GM21529 (cell line): ENCODE measurements at regions not wholly inside any gene's neighbourhood (a gene's known extent, or its start where the extent isn't known, plus 50 kb on each side); places are given as distances from the start of the nearest gene placed in this dataset.

Source experiments
- ATAC-seq: cut with Tn5 transposase; IDR thresholded peaks from one replicate; pipeline ENCODE4 v1.9.1; 2021; ENCODE audit not compliant: unreplicated experiment

GRCh38 chr2:2851806-2852777, 521.0 kb upstream of the MYT1L start:
- no peak for ATAC-seq

DNA sequence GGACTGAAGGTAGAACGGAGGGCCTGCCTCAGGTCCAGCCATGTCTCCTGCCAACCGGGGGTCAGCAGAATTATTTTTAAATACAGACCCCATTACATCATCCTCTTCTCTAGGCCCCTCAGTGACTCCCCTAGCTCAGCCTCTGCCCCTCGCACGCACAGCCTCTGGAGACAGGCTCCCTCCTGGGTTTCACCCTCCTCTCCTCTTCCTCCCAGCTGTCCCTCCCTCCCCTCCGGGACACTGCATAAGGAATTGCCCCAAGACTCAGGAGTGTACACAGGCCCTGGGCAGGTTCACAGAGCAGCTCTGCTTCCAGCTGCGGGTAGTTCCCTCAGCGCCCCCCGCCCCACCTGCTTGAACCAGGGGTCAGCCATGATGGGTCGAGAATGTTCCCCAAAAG, 520.2 kb upstream of the MYT1L start:
- ATAC-seq = no peak

GRCh38 chr2:2850859-2851258, 519.8 kb upstream of the MYT1L start:
- no peak for ATAC-seq

- ATAC-seq = no peak
These were observed 519.2 kb upstream of the MYT1L start for GRCh38 chr2:2850218-2850755.

- ATAC-seq = no peak
These were observed 518.6 kb upstream of the MYT1L start for GRCh38 chr2:2849464-2850217.

DNA sequence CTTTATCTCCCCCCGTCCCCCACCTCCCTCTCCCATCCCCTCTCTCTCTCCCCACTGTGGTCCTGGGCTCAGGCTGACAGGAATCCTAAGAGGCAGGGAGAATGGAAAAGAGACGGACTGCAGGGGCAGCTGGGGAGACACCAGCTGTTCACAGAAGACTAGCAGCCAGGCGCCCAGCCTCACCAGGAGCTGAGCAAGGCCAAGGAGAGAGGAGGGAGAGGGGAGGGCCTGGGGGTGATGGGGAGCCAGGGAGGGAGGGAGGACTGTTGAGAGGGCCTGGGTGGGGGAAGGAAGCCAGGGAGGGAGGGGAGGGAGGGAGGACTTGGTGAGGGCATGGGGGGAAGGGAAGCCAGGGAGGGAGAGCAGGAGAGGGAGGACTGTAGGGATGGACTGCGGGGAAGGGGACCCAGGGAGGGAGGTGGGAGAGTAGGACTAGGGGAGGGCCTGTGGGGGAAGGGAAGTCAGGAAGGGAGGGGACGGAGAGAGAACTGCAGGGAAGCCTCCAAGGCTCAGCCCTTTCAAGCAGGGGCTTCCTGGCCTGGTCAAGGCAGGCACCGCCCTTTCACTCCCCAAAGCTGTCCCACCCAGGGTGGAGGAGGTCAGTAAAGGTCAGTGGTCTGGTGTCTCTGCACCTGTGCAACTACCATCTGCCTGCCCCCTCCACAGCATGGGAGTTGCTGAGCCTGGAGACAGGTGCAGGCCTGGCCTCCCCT, 517.7 kb upstream of the MYT1L start:
- no peak for ATAC-seq

DNA sequence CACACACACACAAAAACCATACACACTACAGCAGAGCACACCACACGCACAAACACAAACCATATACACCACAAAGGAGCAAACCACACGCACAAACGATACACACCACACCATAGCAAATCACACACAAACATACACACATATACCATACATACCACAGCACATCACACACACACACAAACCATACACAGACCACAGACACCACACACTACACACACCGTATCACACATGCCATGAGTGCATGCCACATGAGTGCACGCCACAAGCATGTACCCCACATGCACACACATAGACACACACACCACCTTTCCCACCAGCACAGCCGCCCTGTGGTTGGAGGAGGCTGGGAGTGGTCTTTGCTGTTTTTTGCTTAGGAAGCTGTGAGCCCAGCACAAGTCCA, 517.1 kb upstream of the MYT1L start:
- no peak for ATAC-seq

DNA sequence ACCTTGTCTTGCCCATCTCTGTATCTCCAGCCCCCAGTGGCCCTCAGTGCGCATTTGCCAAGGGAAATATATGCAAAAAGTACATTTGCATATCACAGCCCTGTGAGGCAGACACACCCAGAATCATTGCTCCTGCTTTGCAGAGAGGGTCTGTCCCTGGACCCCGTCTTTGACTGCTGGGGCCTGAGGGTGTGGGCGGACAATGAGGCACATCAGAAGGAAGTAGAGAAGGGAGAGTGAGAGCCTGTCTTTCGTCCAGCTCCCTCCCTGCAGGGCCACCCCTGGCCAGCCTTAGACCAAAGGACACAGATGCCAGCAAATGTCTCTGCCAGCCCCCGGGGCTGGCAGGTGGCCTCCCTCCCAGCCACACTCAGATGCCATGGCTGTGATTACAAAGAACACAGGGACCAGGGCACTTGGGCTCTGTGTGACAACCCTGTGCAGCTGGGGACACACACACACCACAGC, 516.2 kb upstream of the MYT1L start:
- ATAC-seq = no peak

DNA sequence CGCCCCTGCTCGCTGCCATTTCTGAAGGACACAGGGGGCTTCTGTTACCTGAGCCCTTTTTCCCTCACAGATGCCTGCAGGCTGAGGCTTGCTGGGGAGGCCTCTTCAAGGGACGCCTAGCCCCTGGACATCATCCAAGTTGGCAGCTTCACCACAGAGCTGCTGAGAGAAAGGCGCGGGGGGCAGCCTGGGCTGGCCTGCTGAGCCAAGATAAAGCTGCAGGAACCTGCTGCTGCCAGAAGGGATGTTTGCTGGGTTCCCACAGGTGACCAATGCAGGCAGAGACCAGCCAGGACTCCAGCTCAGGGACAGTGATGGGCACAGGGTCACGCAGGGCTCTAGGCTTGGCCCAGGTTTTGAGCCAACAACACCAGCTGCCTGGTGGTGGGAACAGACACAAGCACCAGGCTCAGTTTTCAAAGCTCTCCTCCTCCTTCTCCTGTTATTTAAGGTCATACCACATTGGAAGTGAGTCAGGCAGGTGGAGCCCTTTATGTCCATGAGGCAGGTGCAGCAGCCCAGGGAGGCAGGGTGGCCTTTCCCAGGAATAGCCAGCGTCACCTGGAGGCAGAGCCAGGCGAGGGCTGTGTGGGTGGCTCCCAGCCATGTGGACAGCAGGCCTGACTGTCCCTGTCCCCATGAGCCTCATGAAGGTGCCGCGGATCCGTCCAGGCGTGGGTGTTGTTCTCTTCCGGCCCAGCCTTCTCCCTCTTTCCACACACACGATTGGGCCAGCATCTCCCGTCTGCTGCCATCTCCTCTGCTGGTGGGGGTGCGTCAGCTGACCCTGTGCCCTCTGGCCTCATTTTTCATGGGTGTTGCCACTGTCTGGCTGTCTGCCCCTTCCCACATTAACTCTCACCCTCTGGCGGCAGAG, 515.5 kb upstream of the MYT1L start:
- no peak for ATAC-seq

GRCh38 chr2:2845806-2846315, 514.8 kb upstream of the MYT1L start:
- no peak for ATAC-seq

DNA sequence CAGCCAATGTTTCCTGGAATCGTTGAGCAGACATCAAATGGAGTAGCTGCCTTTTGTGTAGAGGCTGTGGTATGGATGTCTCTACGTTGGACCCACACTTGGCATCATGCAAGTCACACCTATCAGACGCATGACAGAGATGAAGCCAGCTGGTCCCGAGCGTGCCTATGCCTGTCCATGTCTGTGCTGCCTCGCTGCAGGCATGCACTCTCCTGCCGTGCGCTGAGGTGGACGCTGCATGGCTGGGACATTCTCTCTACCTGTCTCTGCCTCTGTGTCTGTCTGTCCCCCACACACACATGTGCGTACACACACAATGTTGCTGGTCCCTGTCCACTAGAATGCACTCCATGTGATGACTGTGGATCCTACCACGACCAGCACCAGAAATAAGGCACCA, 514.2 kb upstream of the MYT1L start:
- no peak for ATAC-seq

DNA sequence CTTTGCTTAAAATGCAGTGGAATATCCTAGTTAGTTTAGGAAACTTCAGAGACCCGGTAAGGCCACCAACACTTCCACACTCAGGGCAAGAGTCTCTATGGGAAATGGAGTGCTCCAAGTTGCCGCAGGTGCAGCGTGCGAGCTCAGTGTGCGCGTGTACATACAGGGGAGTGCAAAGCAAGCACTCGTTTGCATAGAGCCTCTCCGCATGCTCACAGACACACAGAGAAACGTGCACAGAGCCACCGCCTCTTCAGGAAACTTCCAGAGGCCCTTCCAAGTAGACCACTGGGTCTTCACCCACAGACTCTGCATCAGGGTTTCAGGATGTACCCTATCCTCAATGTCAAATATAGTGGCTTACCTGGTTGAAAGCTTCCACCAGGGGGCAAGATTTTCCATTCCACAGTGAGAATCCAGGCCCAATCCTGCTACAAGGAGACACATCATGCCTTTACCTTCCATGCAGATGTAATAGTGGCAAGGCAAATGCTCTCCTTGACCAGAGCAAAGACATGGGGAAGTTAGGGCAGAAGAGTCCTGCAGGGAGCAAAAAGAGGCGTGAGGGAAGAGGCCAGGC, 513.0 kb upstream of the MYT1L start:
- ATAC-seq = no peak

DNA sequence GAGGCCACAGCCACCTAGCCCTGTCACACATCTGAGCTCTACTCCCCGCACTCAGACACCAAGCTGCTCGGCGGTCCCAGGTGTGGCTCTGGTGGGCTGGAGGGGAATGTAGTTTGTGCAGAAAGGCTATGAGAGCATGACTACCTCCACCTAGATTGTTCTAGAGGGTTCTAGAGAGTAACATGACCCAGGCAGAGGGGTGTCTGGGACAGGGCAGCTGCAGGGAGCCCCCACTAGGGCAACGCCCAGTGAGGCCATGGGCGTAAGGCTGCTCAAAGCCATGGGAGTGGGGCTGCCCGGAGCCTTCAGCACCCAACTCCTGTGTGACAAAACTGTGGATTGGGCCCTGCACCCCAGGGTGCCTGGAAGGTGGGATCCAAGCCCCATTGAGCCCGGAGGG, 511.4 kb upstream of the MYT1L start:
- no peak for ATAC-seq

GRCh38 chr2:2840681-2841300, 509.7 kb upstream of the MYT1L start:
- ATAC-seq = no peak

DNA sequence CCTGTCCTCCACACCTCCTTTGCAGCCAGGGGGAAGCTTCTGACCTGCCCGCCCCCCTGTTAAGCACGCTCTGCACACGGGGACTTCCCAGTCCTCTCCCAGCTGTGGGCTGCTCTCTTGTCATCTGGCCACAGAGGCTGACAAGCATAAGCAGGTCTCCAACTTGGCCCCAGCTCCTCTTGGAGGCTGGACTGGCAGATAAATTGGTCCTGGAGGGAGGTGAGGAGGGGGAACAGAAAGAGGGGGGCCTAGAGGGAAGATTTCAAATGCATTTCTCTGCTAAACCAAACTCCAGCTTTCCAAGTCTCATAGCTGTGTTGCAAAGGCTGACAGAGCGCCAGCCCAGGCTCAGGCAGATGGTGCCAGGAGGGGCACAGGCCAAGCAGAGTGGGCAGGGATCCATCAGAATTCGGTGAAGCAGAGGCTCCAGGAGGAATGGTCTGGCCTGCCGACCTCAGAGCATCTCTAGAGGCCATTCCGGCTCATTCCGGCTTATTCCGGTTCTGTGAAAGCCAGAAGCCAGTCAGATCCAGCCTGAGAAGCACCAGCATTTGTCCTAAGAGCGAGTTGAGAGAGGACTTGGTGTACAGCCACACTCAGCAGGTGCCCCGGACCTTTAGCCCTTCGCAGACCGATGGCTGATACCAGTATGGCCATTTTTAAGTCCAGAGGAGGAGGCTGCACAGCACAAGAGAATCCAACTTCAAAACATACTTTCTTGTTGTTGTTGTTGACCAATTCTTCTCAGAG, 508.9 kb upstream of the MYT1L start:
- no peak for ATAC-seq

DNA sequence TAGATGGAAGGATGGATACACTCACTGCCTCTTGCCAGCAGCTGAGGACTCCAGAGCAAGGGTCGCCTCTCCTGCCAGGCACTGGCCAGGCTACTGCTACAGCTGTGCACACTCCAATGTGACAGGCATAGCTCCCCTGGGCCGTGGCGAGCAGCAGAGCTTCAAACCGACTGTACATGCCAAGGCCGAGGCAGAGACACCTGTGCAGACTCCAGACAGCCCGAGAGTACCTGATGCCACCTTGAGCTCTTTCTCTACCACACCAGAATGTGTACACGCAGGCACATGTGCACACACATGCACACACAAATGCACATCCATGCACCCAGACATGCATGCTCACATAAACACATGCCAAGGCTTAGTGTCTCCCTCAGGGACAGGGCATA, 508.3 kb upstream of the MYT1L start:
- ATAC-seq = no peak

GRCh38 chr2:2838548-2838845, 507.4 kb upstream of the MYT1L start:
- ATAC-seq = no peak

GRCh38 chr2:2837746-2838547, 506.9 kb upstream of the MYT1L start:
- ATAC-seq = no peak
